SK-N-SH treated with all-trans-retinoic acid at 6 μM for 48 hours (cell line): ENCODE measurements at regions not wholly inside any gene's neighbourhood (a gene's known extent, or its start where the extent isn't known, plus 50 kb on each side); places are given as distances from the start of the nearest gene placed in this dataset.

ENCODE experiments used
- ATAC-seq: fragments of 200-7000 bp; cut with Tn5 transposase; 3 replicates; pipeline ENCODE4 v1.9.1; 2020; ENCODE audit warnings: mild to moderate bottlenecking, moderate library complexity
- ARNTL ChIP-seq: fragments of 450-650 bp; formaldehyde crosslinking; IDR thresholded peaks from 2 replicates; pipeline ENCODE4 v1.5.0; 2020; ENCODE audit warnings: low read depth, mild to moderate bottlenecking, moderate library complexity, borderline replicate concordance
- BACH2 ChIP-seq: fragments of 250-450 bp; sonication (Bioruptor Pico); IDR thresholded peaks from 2 replicates; pipeline ENCODE4 v1.9.0; 2021; ENCODE audit warnings: mild to moderate bottlenecking, borderline replicate concordance
- CREB5 ChIP-seq: fragments of 250-450 bp; sonication (Bioruptor Pico); IDR thresholded peaks from 2 replicates; pipeline ENCODE4 v1.5.1; 2020; ENCODE audit warnings: low read depth, mild to moderate bottlenecking, moderate library complexity
- CSDC2 ChIP-seq: fragments of 250-450 bp; sonication (Bioruptor Pico); IDR thresholded peaks from 2 replicates; pipeline ENCODE4 v1.5.0; 2020; ENCODE audit warnings: mild to moderate bottlenecking, moderate library complexity
- CSRNP3 ChIP-seq: fragments of 250-450 bp; sonication (Bioruptor Pico); IDR thresholded peaks from 2 replicates; pipeline ENCODE4 v1.5.1; 2021; ENCODE audit warnings: mild to moderate bottlenecking, moderate library complexity
- ESRRG ChIP-seq: fragments of 250-450 bp; sonication (Bioruptor Pico); IDR thresholded peaks from 2 replicates; pipeline ENCODE4 v1.6.1; 2021; ENCODE audit warnings: mild to moderate bottlenecking
- GLIS3 ChIP-seq: fragments of 250-450 bp; sonication (Bioruptor Pico); IDR thresholded peaks from 2 replicates; pipeline ENCODE4 v1.5.0; 2020; ENCODE audit warnings: mild to moderate bottlenecking, moderate library complexity
- ISL1 ChIP-seq: fragments of 250-450 bp; sonication (Bioruptor Pico); IDR thresholded peaks from 2 replicates; pipeline ENCODE4 v2.1.2; 2022; ENCODE audit warnings: mild to moderate bottlenecking, moderate library complexity
- OSR1 ChIP-seq: fragments of 250-450 bp; sonication (Bioruptor Pico); IDR thresholded peaks from 2 replicates; pipeline ENCODE4 v1.8.0; 2022; ENCODE audit warnings: moderate library complexity, mild to moderate bottlenecking, inconsistent platforms
- PATZ1 ChIP-seq: fragments of 250-450 bp; sonication (Bioruptor Pico); IDR thresholded peaks from 2 replicates; pipeline ENCODE4 v1.8.0; 2020; ENCODE audit warnings: mild to moderate bottlenecking, moderate library complexity, borderline replicate concordance
- POU6F1 ChIP-seq: fragments of 250-450 bp; sonication (Bioruptor Pico); IDR thresholded peaks from 2 replicates; pipeline ENCODE4 v1.8.0; 2021; ENCODE audit warnings: low read depth, mild to moderate bottlenecking, moderate library complexity, borderline replicate concordance
- PPARA ChIP-seq: fragments of 250-450 bp; sonication (Bioruptor Pico); IDR thresholded peaks from 2 replicates; pipeline ENCODE4 v1.5.0; 2020; ENCODE audit warnings: mild to moderate bottlenecking, borderline replicate concordance
- RARB ChIP-seq: fragments of 250-450 bp; sonication (Bioruptor Pico); IDR thresholded peaks from 2 replicates; pipeline ENCODE4 v1.8.0; 2021; ENCODE audit warnings: mild to moderate bottlenecking, moderate library complexity
- SNAI2 ChIP-seq: fragments of 250-450 bp; sonication (Bioruptor Pico); IDR thresholded peaks from 2 replicates; pipeline ENCODE4 v1.5.0; 2020; ENCODE audit warnings: mild to moderate bottlenecking, moderate library complexity
- TCF4 ChIP-seq: fragments of 250-450 bp; sonication (Bioruptor Pico); IDR thresholded peaks from 2 replicates; pipeline ENCODE4 v1.8.0; 2021; ENCODE audit warnings: mild to moderate bottlenecking, moderate library complexity, borderline replicate concordance
- TOX ChIP-seq: fragments of 250-450 bp; sonication (Bioruptor Pico); IDR thresholded peaks from 2 replicates; pipeline ENCODE4 v1.8.0; 2021; ENCODE audit warnings: mild to moderate bottlenecking, moderate library complexity, borderline replicate concordance
- TSHZ2 ChIP-seq: fragments of 250-450 bp; sonication (Bioruptor Pico); IDR thresholded peaks from 2 replicates; pipeline ENCODE4 v1.5.0; 2020; ENCODE audit warnings: mild to moderate bottlenecking, moderate library complexity
- ZC3H10 ChIP-seq: fragments of 250-450 bp; sonication (Bioruptor Pico); IDR thresholded peaks from 2 replicates; pipeline ENCODE4 v1.5.1; 2021; ENCODE audit warnings: mild to moderate bottlenecking, moderate library complexity
- ZFP3 ChIP-seq: fragments of 250-450 bp; sonication (Bioruptor Pico); IDR thresholded peaks from 2 replicates; pipeline ENCODE4 v1.5.0; 2020; ENCODE audit warnings: mild to moderate bottlenecking, moderate library complexity
- ZFP30 ChIP-seq: fragments of 450-650 bp; formaldehyde crosslinking; IDR thresholded peaks from 2 replicates; pipeline ENCODE4 v1.5.0; 2022; ENCODE audit warnings: mild to moderate bottlenecking, moderate library complexity
- ZNF565 ChIP-seq: fragments of 450-650 bp; formaldehyde crosslinking; conservative IDR thresholded peaks from 2 replicates; pipeline ENCODE4 v1.5.0; 2020; ENCODE audit warnings: low read depth, mild to moderate bottlenecking, moderate library complexity
- ZNF70 ChIP-seq: fragments of 450-650 bp; formaldehyde crosslinking; IDR thresholded peaks from 2 replicates; pipeline ENCODE4 v1.5.0; 2020; ENCODE audit warnings: mild to moderate bottlenecking, moderate library complexity
- ZNF8 ChIP-seq: fragments of 450-650 bp; formaldehyde crosslinking; IDR thresholded peaks from 2 replicates; pipeline ENCODE4 v1.5.0; 2020; ENCODE audit warnings: mild to moderate bottlenecking, moderate library complexity

- TF ChIP-seq ESRRG (CRISPR knock-in tag) (no peak), SNAI2 (no peak), CSDC2 (no peak), ZFP3 (CRISPR knock-in tag) (no peak), GLIS3 (CRISPR knock-in tag) (no peak)
- ATAC-seq = no peak
Measured at GRCh38 chr10:128493811-128494210, 367.6 kb upstream of the MKI67 start.

GRCh38 chr10:128494665-128495064, 368.4 kb upstream of the MKI67 start:
- ATAC-seq = no peak

GRCh38 chr10:128497660-128498377, 371.6 kb upstream of the MKI67 start:
- ATAC-seq = no peak
- TF ChIP-seq ZNF70 (CRISPR knock-in tag) = no peak
- TF ChIP-seq SNAI2 = no peak
- TF ChIP-seq ISL1 (CRISPR knock-in tag) = no peak
- no peak for TF ChIP-seq TCF4
- TF ChIP-seq ZNF8 (CRISPR knock-in tag) = no peak
- TF ChIP-seq RARB = no peak
- no peak for TF ChIP-seq CSRNP3 (CRISPR knock-in tag)
- no peak for TF ChIP-seq PATZ1 (CRISPR knock-in tag)
- TF ChIP-seq ZFP30 (CRISPR knock-in tag) = no peak
- no peak for TF ChIP-seq ZFP3 (CRISPR knock-in tag)
- TF ChIP-seq BACH2 = no peak
- TF ChIP-seq PPARA (CRISPR knock-in tag) = no peak
- TF ChIP-seq ARNTL = no peak

More at GRCh38 chr10:128494665-128495064, 368.4 kb upstream of the MKI67 start:
- TF ChIP-seq CSDC2 = no peak
- TF ChIP-seq TCF4 = no peak
- no peak for TF ChIP-seq ZNF70 (CRISPR knock-in tag)
- TF ChIP-seq ARNTL = no peak
- TF ChIP-seq POU6F1 (CRISPR knock-in tag) = no peak
- TF ChIP-seq ESRRG (CRISPR knock-in tag) = no peak
- no peak for TF ChIP-seq ZFP3 (CRISPR knock-in tag)
- TF ChIP-seq ZNF565 = no peak
- TF ChIP-seq TSHZ2 (CRISPR knock-in tag) = no peak
- TF ChIP-seq GLIS3 (CRISPR knock-in tag) = no peak
- no peak for TF ChIP-seq CREB5 (CRISPR knock-in tag)
- no peak for TF ChIP-seq SNAI2
- TF ChIP-seq TOX = no peak
- TF ChIP-seq ISL1 (CRISPR knock-in tag) = no peak
- TF ChIP-seq RARB = no peak
- TF ChIP-seq ZC3H10 = no peak
- no peak for TF ChIP-seq OSR1
- TF ChIP-seq, all 23 proteins: peak for 0
